SU-DHL-6 (cell line): ENCODE measurements at regions not wholly inside any gene's neighbourhood (a gene's known extent, or its start where the extent isn't known, plus 50 kb on each side); places are given as distances from the start of the nearest gene placed in this dataset.

Experiments
- H2AFZ ChIP-seq: fragments of 200-600 bp; sonication (generic); 2 replicates; pipeline ENCODE4 v1.6.1; 2014; ENCODE audit warnings: low read depth, mild to moderate bottlenecking, moderate library complexity, mixed read lengths, antibody characterized with exemption, low read length; ENCODE audit not compliant: severe bottlenecking
- H3F3A ChIP-seq: fragments of 200-600 bp; shearing (Covaris generic); 2 replicates; pipeline ENCODE4 v1.6.0; 2016; ENCODE audit warnings: antibody characterized with exemption, mild to moderate bottlenecking; ENCODE audit not compliant: insufficient read depth
- H3K27ac ChIP-seq: fragments of 200-600 bp; sonication (generic); 2 replicates; pipeline ENCODE4 v1.5.1; 2016; ENCODE audit warnings: low read depth, mild to moderate bottlenecking, low read length, moderate library complexity, mixed read lengths
- H3K27me3 ChIP-seq: fragments of 200-600 bp; sonication (generic), shearing (Covaris generic); 2 replicates; pipeline ENCODE4 v1.6.0; 2014; ENCODE audit warnings: mild to moderate bottlenecking, low read length
- H3K36me3 ChIP-seq: fragments of 200-600 bp; sonication (generic); 2 replicates; pipeline ENCODE4 v1.6.1; 2014; ENCODE audit warnings: mild to moderate bottlenecking, low read length, mixed read lengths
- H3K4me2 ChIP-seq: fragments of 300-600, 200-600 bp; shearing (Covaris generic), sonication (generic); 2 replicates; pipeline ENCODE4 v1.6.0; 2014; ENCODE audit warnings: low read length, low read depth, mild to moderate bottlenecking; ENCODE audit not compliant: poor library complexity, severe bottlenecking
- H3K4me3 ChIP-seq: fragments of 200-600 bp; sonication (generic); 2 replicates; pipeline ENCODE4 v1.5.1; 2014; ENCODE audit warnings: antibody characterized with exemption, low read length, mild to moderate bottlenecking, mixed read lengths; ENCODE audit not compliant: insufficient read depth, poor library complexity, severe bottlenecking
- H3K79me2 ChIP-seq: fragments of 200-600 bp; sonication (generic); 2 replicates; pipeline ENCODE4 v1.6.1; 2014; ENCODE audit warnings: mild to moderate bottlenecking, low read length, moderate library complexity; ENCODE audit not compliant: insufficient read depth
- H3K9ac ChIP-seq: fragments of 200-600 bp; sonication (generic); 2 replicates; pipeline ENCODE4 v1.7.0; 2014; ENCODE audit warnings: mild to moderate bottlenecking, low read length
- H3K9me2 ChIP-seq: fragments of 200-600 bp; sonication (generic); replicated peaks from 2 replicates; pipeline ENCODE4 v1.6.1; 2014; ENCODE audit warnings: low read length; ENCODE audit not compliant: insufficient read depth
- H3K9me3 ChIP-seq: fragments of 200-600 bp; sonication (generic); 2 replicates; pipeline ENCODE4 v1.6.1; 2014; ENCODE audit warnings: low read length, mixed read lengths; ENCODE audit not compliant: insufficient read depth
- H4K20me1 ChIP-seq: fragments of 200-600 bp; sonication (generic); 2 replicates; pipeline ENCODE4 v1.6.1; 2014; ENCODE audit warnings: low read depth, mild to moderate bottlenecking, antibody characterized with exemption, low read length, moderate library complexity, mixed read lengths
- EZH2phosphoT487 ChIP-seq: fragments of 200-600 bp; sonication (generic), shearing (Covaris generic); conservative IDR thresholded peaks from 2 replicates; pipeline ENCODE4 v1.6.1; 2018; ENCODE audit warnings: mild to moderate bottlenecking, antibody characterized with exemption, low read length, moderate library complexity, mixed read lengths
- TF ChIP-seq, protein P1 (sequence below): fragments of 200-600 bp; sonication (generic); IDR thresholded peaks from one replicate; pipeline ENCODE4 v1.5.1; 2017; ENCODE audit warnings: antibody characterized with exemption, mild to moderate bottlenecking, low read length, moderate library complexity; ENCODE audit not compliant: insufficient read depth, poor library complexity, severe bottlenecking

GRCh38 chr18:42281124-42281523, 326.1 kb downstream of the PIK3C3 start:
- H3K36me3 ChIP-seq: no peaks in the 10 kb centered on the region
- H2AFZ ChIP-seq: no peak overlapping the region
- TF ChIP-seq EZH2phosphoT487: no peak
- TF ChIP-seq, protein P1, sequence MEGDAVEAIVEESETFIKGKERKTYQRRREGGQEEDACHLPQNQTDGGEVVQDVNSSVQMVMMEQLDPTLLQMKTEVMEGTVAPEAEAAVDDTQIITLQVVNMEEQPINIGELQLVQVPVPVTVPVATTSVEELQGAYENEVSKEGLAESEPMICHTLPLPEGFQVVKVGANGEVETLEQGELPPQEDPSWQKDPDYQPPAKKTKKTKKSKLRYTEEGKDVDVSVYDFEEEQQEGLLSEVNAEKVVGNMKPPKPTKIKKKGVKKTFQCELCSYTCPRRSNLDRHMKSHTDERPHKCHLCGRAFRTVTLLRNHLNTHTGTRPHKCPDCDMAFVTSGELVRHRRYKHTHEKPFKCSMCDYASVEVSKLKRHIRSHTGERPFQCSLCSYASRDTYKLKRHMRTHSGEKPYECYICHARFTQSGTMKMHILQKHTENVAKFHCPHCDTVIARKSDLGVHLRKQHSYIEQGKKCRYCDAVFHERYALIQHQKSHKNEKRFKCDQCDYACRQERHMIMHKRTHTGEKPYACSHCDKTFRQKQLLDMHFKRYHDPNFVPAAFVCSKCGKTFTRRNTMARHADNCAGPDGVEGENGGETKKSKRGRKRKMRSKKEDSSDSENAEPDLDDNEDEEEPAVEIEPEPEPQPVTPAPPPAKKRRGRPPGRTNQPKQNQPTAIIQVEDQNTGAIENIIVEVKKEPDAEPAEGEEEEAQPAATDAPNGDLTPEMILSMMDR: no peak
- H3F3A ChIP-seq: no peaks in the 10 kb centered on the region
- no peaks in the 10 kb centered on the region for H4K20me1 ChIP-seq
- H3K79me2 ChIP-seq: no peaks in the 10 kb centered on the region
- H3K4me2 ChIP-seq: no peak overlapping the region
- no peaks in the 10 kb centered on the region for H3K9me2 ChIP-seq
- no peak overlapping the region for H3K9ac ChIP-seq
- no peaks in the 10 kb centered on the region for H3K27me3 ChIP-seq
- H3K9me3 ChIP-seq: no peaks in the 10 kb centered on the region
- H3K27ac ChIP-seq: no peak overlapping the region
- no peak overlapping the region for H3K4me3 ChIP-seq

DNA sequence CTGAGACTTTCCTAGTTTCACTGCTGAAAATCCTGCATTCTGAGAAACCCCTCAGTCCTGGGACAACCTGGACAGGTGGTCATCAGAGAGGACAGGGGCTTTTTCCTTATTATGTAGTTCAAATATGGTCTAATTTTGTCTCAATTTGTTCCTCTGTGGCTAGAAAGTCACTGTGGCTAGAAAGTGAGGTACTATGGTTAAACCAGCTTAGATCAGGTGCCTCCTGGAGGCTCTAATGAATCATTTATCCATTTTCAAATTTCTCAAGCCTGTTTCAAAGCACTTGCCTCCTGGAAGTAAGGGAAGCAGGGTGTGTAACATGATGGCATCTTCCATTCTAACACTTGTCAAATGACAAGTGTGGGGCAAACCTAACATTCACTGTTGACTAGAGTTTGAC, 326.8 kb downstream of the PIK3C3 start:
- TF ChIP-seq, protein P1: no peak
- TF ChIP-seq EZH2phosphoT487: no peak
- Histone ChIP-seq H2AFZ (no peak overlapping the region), H4K20me1 (no peaks in the 10 kb centered on the region), H3K4me2 (no peak overlapping the region), H3K36me3 (no peaks in the 10 kb centered on the region), H3K9ac (no peak overlapping the region), H3K27ac (no peak overlapping the region), H3K9me2 (no peaks in the 10 kb centered on the region), H3K27me3 (no peaks in the 10 kb centered on the region), H3F3A (no peaks in the 10 kb centered on the region), H3K79me2 (no peaks in the 10 kb centered on the region), H3K9me3 (no peaks in the 10 kb centered on the region), H3K4me3 (no peak overlapping the region)

- no peak for TF ChIP-seq EZH2phosphoT487
- TF ChIP-seq, protein P1: no peak
- Histone ChIP-seq H3K9me2 (no peaks in the 10 kb centered on the region), H3K27me3 (no peaks in the 10 kb centered on the region)
Measured at GRCh38 chr18:42287047-42287446, 332.0 kb downstream of the PIK3C3 start.

More at GRCh38 chr18:42287047-42287446, 332.0 kb downstream of the PIK3C3 start:
- Histone ChIP-seq H3K79me2 (no peaks in the 10 kb centered on the region), H2AFZ (no peak overlapping the region), H3K27ac (no peak overlapping the region), H3K36me3 (no peaks in the 10 kb centered on the region), H3K4me3 (no peak overlapping the region), H3K4me2 (no peak overlapping the region), H3K9ac (no peak overlapping the region), H4K20me1 (no peaks in the 10 kb centered on the region), H3F3A (no peaks in the 10 kb centered on the region), H3K9me3 (no peaks in the 10 kb centered on the region)
